Astrocyte (in vitro differentiated cells and primary cell): ENCODE measurements at regions not wholly inside any gene's neighbourhood (a gene's known extent, or its start where the extent isn't known, plus 50 kb on each side); places are given as distances from the start of the nearest gene placed in this dataset.

Source experiments
- EZH2 ChIP-seq: IDR thresholded peaks from 2 replicates; pipeline ENCODE4 v1.6.1; 2012; ENCODE audit warnings: mild to moderate bottlenecking, low read length, inconsistent platforms; ENCODE audit not compliant: insufficient read depth
- TF ChIP-seq, protein P1 (sequence below): IDR thresholded peaks from 2 replicates; pipeline ENCODE4 v1.5.1; 2011; ENCODE audit warnings: low read depth, mild to moderate bottlenecking, inconsistent platforms, low read length, moderate library complexity; ENCODE audit not compliant: insufficient read depth

DNA sequence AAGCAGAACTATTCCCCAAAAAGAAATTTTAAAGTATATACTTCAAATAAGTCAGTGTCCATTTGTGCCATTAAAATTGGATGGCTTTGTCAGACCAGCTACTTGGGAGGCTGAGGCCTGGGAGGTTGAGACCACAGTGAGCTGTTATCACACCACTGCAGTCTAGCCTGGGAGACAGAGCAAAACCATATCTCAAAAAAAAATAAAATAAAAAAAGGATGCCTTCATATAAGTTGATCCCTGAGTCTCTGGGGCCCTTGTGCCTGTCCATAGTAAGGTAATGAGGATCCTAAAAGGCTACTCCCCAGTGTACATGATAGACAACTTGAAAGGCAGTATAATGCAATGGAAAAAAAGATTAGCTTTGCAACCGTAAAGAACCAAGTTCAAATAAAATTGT lies 81.2 kb upstream of the BARHL2 start:
- TF ChIP-seq, protein P1, sequence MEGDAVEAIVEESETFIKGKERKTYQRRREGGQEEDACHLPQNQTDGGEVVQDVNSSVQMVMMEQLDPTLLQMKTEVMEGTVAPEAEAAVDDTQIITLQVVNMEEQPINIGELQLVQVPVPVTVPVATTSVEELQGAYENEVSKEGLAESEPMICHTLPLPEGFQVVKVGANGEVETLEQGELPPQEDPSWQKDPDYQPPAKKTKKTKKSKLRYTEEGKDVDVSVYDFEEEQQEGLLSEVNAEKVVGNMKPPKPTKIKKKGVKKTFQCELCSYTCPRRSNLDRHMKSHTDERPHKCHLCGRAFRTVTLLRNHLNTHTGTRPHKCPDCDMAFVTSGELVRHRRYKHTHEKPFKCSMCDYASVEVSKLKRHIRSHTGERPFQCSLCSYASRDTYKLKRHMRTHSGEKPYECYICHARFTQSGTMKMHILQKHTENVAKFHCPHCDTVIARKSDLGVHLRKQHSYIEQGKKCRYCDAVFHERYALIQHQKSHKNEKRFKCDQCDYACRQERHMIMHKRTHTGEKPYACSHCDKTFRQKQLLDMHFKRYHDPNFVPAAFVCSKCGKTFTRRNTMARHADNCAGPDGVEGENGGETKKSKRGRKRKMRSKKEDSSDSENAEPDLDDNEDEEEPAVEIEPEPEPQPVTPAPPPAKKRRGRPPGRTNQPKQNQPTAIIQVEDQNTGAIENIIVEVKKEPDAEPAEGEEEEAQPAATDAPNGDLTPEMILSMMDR, result no peak
- TF ChIP-seq EZH2, result no peak
